GM12872 (cell line): ENCODE measurements at regions not wholly inside any gene's neighbourhood (a gene's known extent, or its start where the extent isn't known, plus 50 kb on each side); places are given as distances from the start of the nearest gene placed in this dataset.

ENCODE experiments used
- CTCF ChIP-seq: IDR thresholded peaks from 3 replicates; pipeline ENCODE4 v1.5.1; 2011; ENCODE audit warnings: low read depth, mild to moderate bottlenecking, low read length, moderate library complexity; ENCODE audit not compliant: insufficient read depth

- no peak for TF ChIP-seq CTCF
These were observed 1508.0 kb upstream of the TENM4 start for GRCh38 chr11:80948781-80949180.

- TF ChIP-seq CTCF, result no peak
These were observed 1503.9 kb upstream of the TENM4 start for GRCh38 chr11:80944758-80945157.

GRCh38 chr11:80943226-80943625 is 1502.4 kb upstream of the TENM4 start:
- TF ChIP-seq CTCF, result no peak

GRCh38 chr11:80937842-80938241 is 1497.0 kb upstream of the TENM4 start:
- no peak for TF ChIP-seq CTCF

GRCh38 chr11:80930038-80930437 is 1489.2 kb upstream of the TENM4 start:
- no peak for TF ChIP-seq CTCF

- no peak for TF ChIP-seq CTCF
These were observed 1488.4 kb upstream of the TENM4 start for GRCh38 chr11:80929031-80929805.

- TF ChIP-seq CTCF, result no peak
These were observed 1484.5 kb upstream of the TENM4 start for GRCh38 chr11:80925321-80925720.
